ENCODE measurements at regions not wholly inside any gene's neighbourhood (a gene's known extent, or its start where the extent isn't known, plus 50 kb on each side); places are given as distances from the start of the nearest gene placed in this dataset.
"Not testable (repeated sequence)": the region's sequence is repeated elsewhere in the genome, so short reads cannot be mapped to it uniquely, and the experiment has no call there.

GRCh38 chr10:20555990-20556389 is 341.1 kb downstream of the NEBL start:
- not testable (repeated sequence) for TF ChIP-seq EZH2 (IDR thresholded peaks at IDR 0.05); POLR2AphosphoS5 (IDR thresholded peaks at IDR 0.05; ENCODE audit: borderline replicate concordance, low read depth, low read length); FOXP2 (optimal IDR thresholded peaks at IDR 0.05; ENCODE audit: control extremely low read depth, extremely low read length, insufficient read depth)
